ENCODE measurements at regions not wholly inside any gene's neighbourhood (a gene's known extent, or its start where the extent isn't known, plus 50 kb on each side); places are given as distances from the start of the nearest gene placed in this dataset.
A peak's percentile ranks its signal among the peaks of the same experiment; 100 is the strongest.
"Not testable (repeated sequence)": the region's sequence is repeated elsewhere in the genome, so short reads cannot be mapped to it uniquely, and the experiment has no call there.

DNA sequence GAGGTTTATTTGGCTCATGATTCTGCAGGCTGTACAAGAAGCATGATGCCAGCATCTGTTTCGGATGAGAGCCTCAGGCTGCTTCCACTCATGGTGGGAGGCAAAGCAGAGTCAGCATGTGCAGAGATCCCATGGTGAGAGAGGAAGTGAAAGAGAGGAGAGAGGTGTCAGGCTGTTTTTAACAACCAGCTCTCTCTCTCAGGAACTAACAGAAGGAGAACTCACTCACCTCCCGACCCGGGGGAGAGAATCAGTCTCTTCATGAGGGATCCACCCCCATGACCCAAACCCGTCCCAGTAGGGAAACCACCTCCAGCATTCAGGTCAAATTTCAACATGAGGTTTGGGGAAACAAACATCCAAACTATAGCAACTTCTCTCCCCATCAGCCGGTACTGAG, 187.7 kb downstream of the ENC1 start:
- FAIRE-seq: no peak
- H3K27me3 ChIP-seq (ENCODE audit: control insufficient read depth in 3 of 3, insufficient read depth in 3 of 3, low read length in 3 of 3): no peaks in the 10 kb centered on the region
- 72 to 83% (median 81%) methylated on average over 5 of the region's 5 CpGs for WGBS, 3 donors

DNA sequence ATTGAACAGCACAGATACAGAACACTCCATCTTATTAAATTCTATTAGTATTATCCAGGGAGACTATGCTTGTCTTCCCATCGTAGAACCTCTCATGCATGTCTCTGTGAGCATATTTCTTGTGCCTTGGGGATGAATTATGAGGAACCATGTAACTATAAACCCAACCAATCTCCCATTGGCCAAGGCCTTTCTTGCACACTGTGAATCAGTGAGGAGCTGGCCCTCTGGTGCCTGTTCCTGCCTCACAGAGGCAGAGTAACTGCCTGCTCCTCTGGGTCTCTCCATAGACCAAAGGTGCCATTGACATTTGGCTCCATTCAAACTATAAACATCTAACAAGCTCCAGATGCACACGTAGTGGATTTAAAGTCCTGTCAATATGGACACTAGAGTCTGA, 190.4 kb downstream of the ENC1 start:
- 78 to 81% (median 79%) methylated on average over 2 of the region's 2 CpGs for WGBS, 3 donors
- DNase-seq: no peak
- H3K36me3 ChIP-seq (ENCODE audit: control insufficient read depth in 3 of 3, insufficient read depth in 2 of 3, low read depth in 1 of 3, low read length in 3 of 3): no peaks in the 10 kb centered on the region
- no peak for FAIRE-seq
- H3K27me3 ChIP-seq (ENCODE audit: control insufficient read depth in 3 of 3, insufficient read depth in 3 of 3, low read length in 3 of 3): no peaks in the 10 kb centered on the region
- H3K4me1 ChIP-seq (ENCODE audit: control insufficient read depth in 3 of 3, insufficient read depth in 2 of 3, low read depth in 1 of 3, low read length in 2 of 3): no peaks in the 10 kb centered on the region
- no peak overlapping the region for H3K27ac ChIP-seq (ENCODE audit: low read depth in 1 of 3, low read length in 2 of 3)
- H3K9me3 ChIP-seq (ENCODE audit: control insufficient read depth in 2 of 2, insufficient read depth in 1 of 2, low read depth in 1 of 2, low read length in 1 of 2): no peaks in the 10 kb centered on the region
- no peak overlapping the region for H3K4me3 ChIP-seq (ENCODE audit: low read depth in 1 of 3, low read length in 3 of 3)

More for the DNA sequence above, 187.7 kb downstream of the ENC1 start:
- Histone ChIP-seq H3K36me3 (ENCODE audit: control insufficient read depth in 3 of 3, insufficient read depth in 2 of 3, low read depth in 1 of 3, low read length in 3 of 3) (no peaks in the 10 kb centered on the region), H3K9me3 (ENCODE audit: control insufficient read depth in 2 of 2, insufficient read depth in 1 of 2, low read depth in 1 of 2, low read length in 1 of 2) (no peaks in the 10 kb centered on the region), H3K27ac (ENCODE audit: low read depth in 1 of 3, low read length in 2 of 3) (no peak overlapping the region), H3K4me1 (ENCODE audit: control insufficient read depth in 3 of 3, insufficient read depth in 2 of 3, low read depth in 1 of 3, low read length in 2 of 3) (no peaks in the 10 kb centered on the region), H3K4me3 (ENCODE audit: low read depth in 1 of 3, low read length in 3 of 3) (no peak overlapping the region)
- no peak for DNase-seq

DNA sequence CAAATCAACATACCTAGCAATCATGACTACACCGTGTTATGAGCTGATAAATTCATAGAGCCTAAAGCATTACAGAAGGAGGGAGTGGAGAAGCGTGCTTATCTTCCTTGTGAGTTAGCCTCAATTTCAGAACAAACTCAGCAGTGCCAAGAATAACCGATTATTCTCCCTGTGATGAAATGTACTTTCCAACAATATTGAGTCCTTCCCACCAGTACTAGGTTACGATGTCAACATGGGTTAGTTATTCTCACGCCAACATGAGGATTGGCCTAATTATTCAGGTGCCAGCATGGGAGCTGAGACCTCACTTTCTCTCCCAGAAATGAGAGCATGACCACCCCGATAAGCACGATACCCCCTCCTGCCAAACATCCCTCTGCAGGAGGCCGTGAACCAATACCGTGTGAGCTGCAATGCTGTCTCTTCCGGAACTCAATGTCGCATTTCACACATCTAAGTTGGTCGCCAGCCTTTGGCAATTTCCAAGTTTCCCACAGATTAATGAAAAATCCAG, 193.7 kb downstream of the ENC1 start:
- no peak overlapping the region for H3K27ac ChIP-seq (ENCODE audit: low read depth in 1 of 3, low read length in 2 of 3)
- 83 to 90% (median 86%) methylated on average over 12 of the region's 12 CpGs for WGBS, 3 donors
- no peaks in the 10 kb centered on the region for H3K9me3 ChIP-seq (ENCODE audit: control insufficient read depth in 2 of 2, insufficient read depth in 1 of 2, low read depth in 1 of 2, low read length in 1 of 2)
- no peaks in the 10 kb centered on the region for H3K27me3 ChIP-seq (ENCODE audit: control insufficient read depth in 3 of 3, insufficient read depth in 3 of 3, low read length in 3 of 3)
- no peak for DNase-seq
- H3K36me3 ChIP-seq (ENCODE audit: control insufficient read depth in 3 of 3, insufficient read depth in 2 of 3, low read depth in 1 of 3, low read length in 3 of 3): no peaks in the 10 kb centered on the region
- no peak for FAIRE-seq
- no peak overlapping the region for H3K4me3 ChIP-seq (ENCODE audit: low read depth in 1 of 3, low read length in 3 of 3)
- no peaks in the 10 kb centered on the region for H3K4me1 ChIP-seq (ENCODE audit: control insufficient read depth in 3 of 3, insufficient read depth in 2 of 3, low read depth in 1 of 3, low read length in 2 of 3)

DNA sequence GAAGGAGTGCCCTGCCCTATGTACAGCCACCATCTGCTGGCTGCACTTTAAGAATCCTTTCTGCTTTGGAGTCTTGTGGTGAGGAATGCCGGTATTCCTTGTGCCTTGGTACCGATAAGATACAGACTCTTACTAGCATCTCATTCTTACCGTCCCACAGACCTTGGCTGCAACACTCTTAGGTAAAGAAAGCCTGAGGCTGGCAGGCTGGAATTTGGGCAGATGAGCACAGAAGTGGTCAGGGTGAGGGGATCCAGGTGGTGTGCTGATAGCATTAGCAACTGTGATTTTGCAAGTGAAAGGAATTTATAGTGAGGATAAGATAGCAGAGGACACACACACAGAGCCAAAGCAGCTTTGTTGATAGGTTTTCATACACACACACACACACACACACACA, 198.1 kb downstream of the ENC1 start:
- FAIRE-seq: no peak
- 34 to 46% (median 40%) methylated on average over 3 of the region's 3 CpGs for WGBS, 3 donors

DNA sequence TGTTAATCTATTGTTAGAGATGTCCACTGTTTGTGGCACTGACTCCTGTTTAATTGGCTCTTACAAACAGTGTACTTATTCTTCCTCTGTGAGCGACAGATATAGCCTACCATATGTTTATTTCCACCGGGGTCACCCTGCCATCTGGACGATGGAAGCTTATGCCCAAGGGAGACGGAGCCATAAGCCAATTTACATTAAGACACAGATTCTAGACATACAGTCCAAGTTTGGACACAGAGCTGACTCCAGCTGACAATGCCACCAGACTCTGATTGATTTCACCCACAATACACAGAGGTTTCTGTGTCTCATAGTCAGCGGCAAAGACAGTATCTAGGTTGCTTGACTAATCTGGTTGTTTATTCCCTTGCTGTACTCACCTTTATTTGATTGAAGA, 198.9 kb downstream of the ENC1 start:
- DNase-seq: no peak
- FAIRE-seq: no peak
- Histone ChIP-seq H3K4me3 (ENCODE audit: low read depth in 1 of 3, low read length in 3 of 3) (no peak overlapping the region), H3K36me3 (ENCODE audit: control insufficient read depth in 3 of 3, insufficient read depth in 2 of 3, low read depth in 1 of 3, low read length in 3 of 3) (no peaks in the 10 kb centered on the region), H3K4me1 (ENCODE audit: control insufficient read depth in 3 of 3, insufficient read depth in 2 of 3, low read depth in 1 of 3, low read length in 2 of 3) (no peaks in the 10 kb centered on the region), H3K9me3 (ENCODE audit: control insufficient read depth in 2 of 2, insufficient read depth in 1 of 2, low read depth in 1 of 2, low read length in 1 of 2) (no peaks in the 10 kb centered on the region), H3K27ac (ENCODE audit: low read depth in 1 of 3, low read length in 2 of 3) (no peak overlapping the region), H3K27me3 (ENCODE audit: control insufficient read depth in 3 of 3, insufficient read depth in 3 of 3, low read length in 3 of 3) (no peaks in the 10 kb centered on the region)
- WGBS, 3 donors: 81 to 93% (median 92%) methylated on average over 5 of the region's 5 CpGs

More for the DNA sequence above, 198.1 kb downstream of the ENC1 start:
- Histone ChIP-seq H3K4me1 (ENCODE audit: control insufficient read depth in 3 of 3, insufficient read depth in 2 of 3, low read depth in 1 of 3, low read length in 2 of 3) (no peaks in the 10 kb centered on the region), H3K27ac (ENCODE audit: low read depth in 1 of 3, low read length in 2 of 3) (no peak overlapping the region), H3K27me3 (ENCODE audit: control insufficient read depth in 3 of 3, insufficient read depth in 3 of 3, low read length in 3 of 3) (no peaks in the 10 kb centered on the region), H3K4me3 (ENCODE audit: low read depth in 1 of 3, low read length in 3 of 3) (no peak overlapping the region), H3K9me3 (ENCODE audit: control insufficient read depth in 2 of 2, insufficient read depth in 1 of 2, low read depth in 1 of 2, low read length in 1 of 2) (no peaks in the 10 kb centered on the region), H3K36me3 (ENCODE audit: control insufficient read depth in 3 of 3, insufficient read depth in 2 of 3, low read depth in 1 of 3, low read length in 3 of 3) (no peaks in the 10 kb centered on the region)
- DNase-seq: peak in 1 of 2 donors; percentile 35

DNA sequence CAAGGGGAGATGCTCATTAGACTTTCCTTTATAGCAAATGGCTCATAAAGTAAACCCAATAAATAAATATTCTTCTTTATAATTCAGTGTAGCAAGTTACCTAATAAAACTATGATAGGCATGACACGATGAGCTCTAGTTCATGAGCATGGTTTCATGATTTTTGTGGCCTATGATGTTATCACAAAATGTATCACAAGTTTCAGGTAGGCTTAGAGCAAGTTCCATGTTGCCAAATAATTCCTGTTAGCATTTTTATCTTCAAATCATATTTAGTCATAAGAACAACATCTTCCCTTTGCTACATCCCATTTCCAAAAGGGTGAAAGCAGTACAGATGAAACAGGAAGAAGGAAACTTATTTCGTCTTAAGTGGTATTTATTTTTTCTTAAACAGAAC, 200.2 kb downstream of the ENC1 start:
- 76 to 92% (median 87%) methylated on average over 2 of the region's 2 CpGs for WGBS, 3 donors
- no peak for FAIRE-seq
- no peak for DNase-seq

DNA sequence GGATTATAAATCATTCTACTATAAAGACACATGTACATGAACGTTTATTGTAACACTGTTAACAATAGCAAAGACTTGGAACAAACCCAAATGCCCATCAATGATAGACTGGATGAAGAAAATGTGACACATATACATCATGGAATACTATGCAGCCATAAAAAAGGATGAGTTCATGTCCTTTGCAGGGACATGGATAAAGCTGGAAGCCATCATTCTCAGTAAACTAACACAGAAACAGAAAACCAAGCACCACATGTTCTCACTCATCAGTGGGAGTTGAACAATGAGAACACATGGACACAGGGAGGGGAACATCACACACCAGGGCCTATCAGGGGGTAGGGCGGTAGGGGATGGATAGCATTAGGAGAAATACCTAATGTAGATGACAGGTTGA, 202.7 kb downstream of the ENC1 start:
- not testable (repeated sequence) for H3K27ac ChIP-seq (ENCODE audit: low read depth in 1 of 3, low read length in 2 of 3); H3K27me3 ChIP-seq (ENCODE audit: control insufficient read depth in 3 of 3, insufficient read depth in 3 of 3, low read length in 3 of 3); H3K9me3 ChIP-seq (ENCODE audit: control insufficient read depth in 2 of 2, insufficient read depth in 1 of 2, low read depth in 1 of 2, low read length in 1 of 2); FAIRE-seq; H3K36me3 ChIP-seq (ENCODE audit: control insufficient read depth in 3 of 3, insufficient read depth in 2 of 3, low read depth in 1 of 3, low read length in 3 of 3); H3K4me1 ChIP-seq (ENCODE audit: control insufficient read depth in 3 of 3, insufficient read depth in 2 of 3, low read depth in 1 of 3, low read length in 2 of 3); H3K4me3 ChIP-seq (ENCODE audit: low read depth in 1 of 3, low read length in 3 of 3); DNase-seq
- 76 to 79% (median 77%) methylated on average over 2 of the region's 2 CpGs for WGBS, 3 donors

More for the DNA sequence above, 200.2 kb downstream of the ENC1 start:
- Histone ChIP-seq H3K9me3 (ENCODE audit: control insufficient read depth in 2 of 2, insufficient read depth in 1 of 2, low read depth in 1 of 2, low read length in 1 of 2) (no peaks in the 10 kb centered on the region), H3K4me3 (ENCODE audit: low read depth in 1 of 3, low read length in 3 of 3) (no peak overlapping the region), H3K36me3 (ENCODE audit: control insufficient read depth in 3 of 3, insufficient read depth in 2 of 3, low read depth in 1 of 3, low read length in 3 of 3) (no peaks in the 10 kb centered on the region), H3K27me3 (ENCODE audit: control insufficient read depth in 3 of 3, insufficient read depth in 3 of 3, low read length in 3 of 3) (no peaks in the 10 kb centered on the region), H3K27ac (ENCODE audit: low read depth in 1 of 3, low read length in 2 of 3) (no peak overlapping the region), H3K4me1 (ENCODE audit: control insufficient read depth in 3 of 3, insufficient read depth in 2 of 3, low read depth in 1 of 3, low read length in 2 of 3) (no peaks in the 10 kb centered on the region)

DNA sequence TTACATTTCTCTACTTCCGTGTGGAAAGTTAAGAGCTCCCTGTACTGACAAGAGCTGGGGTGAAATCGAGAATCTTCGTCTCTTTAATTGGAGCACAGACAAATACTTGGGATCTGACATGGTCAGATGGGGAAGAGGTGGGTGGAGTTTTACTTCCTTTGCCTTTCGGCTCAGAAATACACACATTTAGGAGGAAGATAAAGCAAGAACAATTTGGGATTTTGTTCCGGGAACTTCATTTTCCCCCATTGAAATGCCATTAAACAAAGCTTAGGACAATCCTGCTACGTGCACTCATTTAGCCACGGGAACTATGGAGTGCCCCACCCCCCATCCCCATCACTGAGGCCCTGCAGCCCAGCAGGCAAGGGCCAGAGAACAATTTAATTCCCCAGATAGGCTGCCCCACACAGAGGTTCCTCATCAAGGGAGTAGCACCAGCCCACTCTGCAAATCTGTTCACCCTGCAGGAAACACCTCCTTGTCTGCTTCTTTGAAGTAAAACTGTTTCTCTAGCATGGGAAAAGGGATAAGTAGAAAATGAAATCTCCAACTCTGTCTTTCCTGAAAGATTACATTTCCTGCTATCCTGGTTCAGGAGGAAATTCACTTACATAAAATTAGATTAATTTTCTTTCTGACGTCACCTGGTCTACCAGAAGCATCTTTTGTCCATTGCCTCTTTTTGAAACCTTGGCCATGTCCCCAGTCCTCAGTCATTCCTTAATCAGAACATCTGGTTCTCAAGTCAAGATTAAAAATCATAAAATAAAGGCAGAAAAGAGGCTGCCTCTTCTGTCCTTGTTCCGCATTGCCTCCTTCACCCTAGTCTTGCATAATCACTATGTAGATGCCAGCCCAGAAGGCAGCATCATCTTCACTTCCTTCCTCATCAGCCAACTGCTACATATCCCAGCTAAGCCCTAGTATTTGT, 206.4 kb downstream of the ENC1 start:
- FAIRE-seq (no peak), DNase-seq (no peak)
- H3K4me1 ChIP-seq (ENCODE audit: control insufficient read depth in 3 of 3, insufficient read depth in 2 of 3, low read depth in 1 of 3, low read length in 2 of 3): no peaks in the 10 kb centered on the region
- no peak overlapping the region for H3K4me3 ChIP-seq (ENCODE audit: low read depth in 1 of 3, low read length in 3 of 3)
- no peak overlapping the region for H3K27ac ChIP-seq (ENCODE audit: low read depth in 1 of 3, low read length in 2 of 3)
- H3K9me3 ChIP-seq (ENCODE audit: control insufficient read depth in 2 of 2, insufficient read depth in 1 of 2, low read depth in 1 of 2, low read length in 1 of 2): peaks cover 0 to 15% of the 10 kb centered on the region in 2 donors
- 48 to 77% (median 73%) methylated on average over 9 of the region's 9 CpGs for WGBS, 3 donors
- no peaks in the 10 kb centered on the region for H3K36me3 ChIP-seq (ENCODE audit: control insufficient read depth in 3 of 3, insufficient read depth in 2 of 3, low read depth in 1 of 3, low read length in 3 of 3)
- no peaks in the 10 kb centered on the region for H3K27me3 ChIP-seq (ENCODE audit: control insufficient read depth in 3 of 3, insufficient read depth in 3 of 3, low read length in 3 of 3)

All from small intestine (tissue), 7 donors.